HL-60 (cell line): ENCODE measurements at regions not wholly inside any gene's neighbourhood (a gene's known extent, or its start where the extent isn't known, plus 50 kb on each side); places are given as distances from the start of the nearest gene placed in this dataset.

Experiments
- DNase-seq, 2 experiments: peaks; one replicate each; pipeline ENCODE4 v3.0.0-alpha.2; 2010 to 2020; ENCODE audit warnings: low read depth in 1 of 2, low spot score in 1 of 2
- H3K27ac ChIP-seq: fragments of 250-450 bp; sonication (Bioruptor Pico); replicated peaks from 2 replicates; pipeline ENCODE4 v1.5.1; 2020; ENCODE audit warnings: mild to moderate bottlenecking, moderate library complexity
- H3K27me3 ChIP-seq: fragments of 250-450 bp; sonication (Bioruptor Pico); 2 replicates; pipeline ENCODE4 v1.5.1; 2021; ENCODE audit warnings: mild to moderate bottlenecking, moderate library complexity; ENCODE audit not compliant: insufficient read depth, poor library complexity, severe bottlenecking
- H3K4me3 ChIP-seq: replicated peaks from 2 replicates; pipeline ENCODE4 v1.5.1; 2011; ENCODE audit warnings: mild to moderate bottlenecking, control low read depth, low read length; ENCODE audit not compliant: insufficient read depth
- GABPA ChIP-seq: IDR thresholded peaks from 2 replicates; pipeline ENCODE4 v1.6.1; 2012; ENCODE audit warnings: low read depth
- POLR2AphosphoS5 ChIP-seq: IDR thresholded peaks from 2 replicates; pipeline ENCODE4 v1.6.1; 2012; ENCODE audit warnings: low read depth
- SPI1 ChIP-seq: IDR thresholded peaks from 2 replicates; pipeline ENCODE4 v1.6.1; 2012; ENCODE audit warnings: low read depth, mild to moderate bottlenecking, borderline replicate concordance
- TF ChIP-seq, protein P1 (sequence below): IDR thresholded peaks from one replicate; pipeline ENCODE4 v1.5.1; 2011; ENCODE audit warnings: low read length, control low read depth, inconsistent platforms; ENCODE audit not compliant: insufficient read depth
- TF ChIP-seq, protein P2 (sequence below): IDR thresholded peaks from 2 replicates; pipeline ENCODE4 v1.6.1; 2012; ENCODE audit warnings: low read depth; ENCODE audit not compliant: insufficient replicate concordance

DNA sequence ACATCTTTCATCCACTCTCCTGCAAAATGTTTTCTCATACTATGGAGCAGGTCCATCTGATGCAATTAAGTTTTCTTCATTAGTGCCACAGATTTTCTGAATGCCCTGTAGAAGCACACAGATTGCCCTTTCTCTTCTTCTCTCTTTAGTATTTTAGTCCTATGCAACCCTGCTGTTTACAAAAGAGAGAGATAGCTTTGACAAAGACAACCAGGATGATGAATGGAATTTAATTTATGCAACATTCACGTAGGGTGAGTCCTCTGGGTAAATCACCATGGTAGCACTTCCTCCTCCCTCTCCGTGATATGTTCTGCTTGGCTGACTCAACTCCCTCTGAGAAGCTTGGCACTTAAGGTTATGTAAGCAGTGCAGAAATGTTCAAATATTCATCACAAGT is 400.9 kb upstream of the PDE3A start:
- Histone ChIP-seq H3K27ac (no peak overlapping the region), H3K4me3 (no peak overlapping the region), H3K27me3 (no peaks in the 10 kb centered on the region)
- peak in 1 of 2 experiments; percentile 3 for DNase-seq
- TF ChIP-seq POLR2AphosphoS5 (no peak), GABPA (no peak), SPI1 (no peak)
- TF ChIP-seq, protein P1, sequence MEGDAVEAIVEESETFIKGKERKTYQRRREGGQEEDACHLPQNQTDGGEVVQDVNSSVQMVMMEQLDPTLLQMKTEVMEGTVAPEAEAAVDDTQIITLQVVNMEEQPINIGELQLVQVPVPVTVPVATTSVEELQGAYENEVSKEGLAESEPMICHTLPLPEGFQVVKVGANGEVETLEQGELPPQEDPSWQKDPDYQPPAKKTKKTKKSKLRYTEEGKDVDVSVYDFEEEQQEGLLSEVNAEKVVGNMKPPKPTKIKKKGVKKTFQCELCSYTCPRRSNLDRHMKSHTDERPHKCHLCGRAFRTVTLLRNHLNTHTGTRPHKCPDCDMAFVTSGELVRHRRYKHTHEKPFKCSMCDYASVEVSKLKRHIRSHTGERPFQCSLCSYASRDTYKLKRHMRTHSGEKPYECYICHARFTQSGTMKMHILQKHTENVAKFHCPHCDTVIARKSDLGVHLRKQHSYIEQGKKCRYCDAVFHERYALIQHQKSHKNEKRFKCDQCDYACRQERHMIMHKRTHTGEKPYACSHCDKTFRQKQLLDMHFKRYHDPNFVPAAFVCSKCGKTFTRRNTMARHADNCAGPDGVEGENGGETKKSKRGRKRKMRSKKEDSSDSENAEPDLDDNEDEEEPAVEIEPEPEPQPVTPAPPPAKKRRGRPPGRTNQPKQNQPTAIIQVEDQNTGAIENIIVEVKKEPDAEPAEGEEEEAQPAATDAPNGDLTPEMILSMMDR = no peak
- TF ChIP-seq, protein P2, sequence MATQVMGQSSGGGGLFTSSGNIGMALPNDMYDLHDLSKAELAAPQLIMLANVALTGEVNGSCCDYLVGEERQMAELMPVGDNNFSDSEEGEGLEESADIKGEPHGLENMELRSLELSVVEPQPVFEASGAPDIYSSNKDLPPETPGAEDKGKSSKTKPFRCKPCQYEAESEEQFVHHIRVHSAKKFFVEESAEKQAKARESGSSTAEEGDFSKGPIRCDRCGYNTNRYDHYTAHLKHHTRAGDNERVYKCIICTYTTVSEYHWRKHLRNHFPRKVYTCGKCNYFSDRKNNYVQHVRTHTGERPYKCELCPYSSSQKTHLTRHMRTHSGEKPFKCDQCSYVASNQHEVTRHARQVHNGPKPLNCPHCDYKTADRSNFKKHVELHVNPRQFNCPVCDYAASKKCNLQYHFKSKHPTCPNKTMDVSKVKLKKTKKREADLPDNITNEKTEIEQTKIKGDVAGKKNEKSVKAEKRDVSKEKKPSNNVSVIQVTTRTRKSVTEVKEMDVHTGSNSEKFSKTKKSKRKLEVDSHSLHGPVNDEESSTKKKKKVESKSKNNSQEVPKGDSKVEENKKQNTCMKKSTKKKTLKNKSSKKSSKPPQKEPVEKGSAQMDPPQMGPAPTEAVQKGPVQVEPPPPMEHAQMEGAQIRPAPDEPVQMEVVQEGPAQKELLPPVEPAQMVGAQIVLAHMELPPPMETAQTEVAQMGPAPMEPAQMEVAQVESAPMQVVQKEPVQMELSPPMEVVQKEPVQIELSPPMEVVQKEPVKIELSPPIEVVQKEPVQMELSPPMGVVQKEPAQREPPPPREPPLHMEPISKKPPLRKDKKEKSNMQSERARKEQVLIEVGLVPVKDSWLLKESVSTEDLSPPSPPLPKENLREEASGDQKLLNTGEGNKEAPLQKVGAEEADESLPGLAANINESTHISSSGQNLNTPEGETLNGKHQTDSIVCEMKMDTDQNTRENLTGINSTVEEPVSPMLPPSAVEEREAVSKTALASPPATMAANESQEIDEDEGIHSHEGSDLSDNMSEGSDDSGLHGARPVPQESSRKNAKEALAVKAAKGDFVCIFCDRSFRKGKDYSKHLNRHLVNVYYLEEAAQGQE = no peak

DNA sequence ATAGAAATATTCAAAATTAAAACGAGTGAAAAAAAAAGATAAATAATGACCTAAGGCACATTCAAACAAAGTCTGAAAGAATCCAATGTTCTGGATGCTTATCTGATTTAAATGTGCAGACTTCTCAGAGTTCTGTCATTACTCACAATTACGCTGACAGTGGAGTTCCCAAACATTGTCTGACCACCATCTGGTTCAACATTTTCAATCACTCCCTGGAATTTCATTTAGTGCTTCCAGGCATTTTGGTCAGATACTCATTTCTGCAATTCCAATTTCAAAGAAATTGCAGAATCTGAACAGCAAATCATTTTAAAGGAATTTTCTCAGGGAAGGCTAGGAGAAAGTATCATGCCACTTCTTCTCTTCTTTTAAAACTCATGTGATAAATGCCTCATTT is 398.2 kb upstream of the PDE3A start:
- no peak for DNase-seq
- TF ChIP-seq SPI1 = no peak
- TF ChIP-seq POLR2AphosphoS5 = no peak
- TF ChIP-seq, protein P2 = no peak
- TF ChIP-seq, protein P1 = no peak
- no peak for TF ChIP-seq GABPA
- no peak overlapping the region for H3K27ac ChIP-seq
- no peak overlapping the region for H3K4me3 ChIP-seq
- H3K27me3 ChIP-seq = no peaks in the 10 kb centered on the region

DNA sequence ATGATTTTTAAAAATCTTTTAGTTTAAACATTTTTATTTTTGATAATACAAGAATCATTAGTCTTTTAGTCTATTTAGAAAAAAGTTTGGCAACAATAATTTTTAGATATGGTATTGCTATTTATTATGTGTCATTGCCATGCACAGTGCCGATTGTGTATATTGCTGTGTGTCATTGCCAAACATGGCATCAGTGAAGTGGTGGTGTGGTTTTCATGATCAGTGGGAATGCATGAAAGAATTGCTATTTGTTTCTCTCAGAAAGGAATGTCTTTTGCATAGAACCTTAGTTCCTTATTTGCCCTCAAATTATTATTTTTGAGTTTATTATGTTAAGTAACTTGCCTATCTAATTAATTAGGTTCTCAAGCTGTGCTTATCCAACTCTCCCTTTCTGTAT is 397.5 kb upstream of the PDE3A start:
- H3K27ac ChIP-seq = no peak overlapping the region
- TF ChIP-seq, protein P1 = no peak
- TF ChIP-seq SPI1 (no peak), POLR2AphosphoS5 (no peak), GABPA (no peak)
- TF ChIP-seq, protein P2 = no peak
- no peaks in the 10 kb centered on the region for H3K27me3 ChIP-seq
- DNase-seq = no peak
- no peak overlapping the region for H3K4me3 ChIP-seq
